NB4 (cell line): ENCODE measurements at regions not wholly inside any gene's neighbourhood (a gene's known extent, or its start where the extent isn't known, plus 50 kb on each side); places are given as distances from the start of the nearest gene placed in this dataset.

Experiments used
- DNase-seq: peaks from one replicate; pipeline ENCODE4 v3.0.0; 2010; ENCODE audit warnings: low read depth
- H3K4me3 ChIP-seq: one replicate; pipeline ENCODE4 v1.5.1; 2011; ENCODE audit warnings: mild to moderate bottlenecking, low read depth, low read length, moderate library complexity
- CTCF ChIP-seq: IDR thresholded peaks from one replicate; pipeline ENCODE4 v1.5.1; 2012; ENCODE audit warnings: low read depth, low read length
- MYC ChIP-seq: IDR thresholded peaks from 2 replicates; pipeline ENCODE4 v1.6.1; 2011; ENCODE audit warnings: low read depth, low read length
- POLR2A ChIP-seq: IDR thresholded peaks from 2 replicates; pipeline ENCODE4 v1.6.1; 2011; ENCODE audit warnings: mild to moderate bottlenecking; ENCODE audit not compliant: insufficient read length; ENCODE audit errors: extremely low read depth
- TF ChIP-seq, protein P1 (sequence below): IDR thresholded peaks from 2 replicates; pipeline ENCODE4 v1.6.1; 2011; ENCODE audit warnings: low read depth, low read length

DNA sequence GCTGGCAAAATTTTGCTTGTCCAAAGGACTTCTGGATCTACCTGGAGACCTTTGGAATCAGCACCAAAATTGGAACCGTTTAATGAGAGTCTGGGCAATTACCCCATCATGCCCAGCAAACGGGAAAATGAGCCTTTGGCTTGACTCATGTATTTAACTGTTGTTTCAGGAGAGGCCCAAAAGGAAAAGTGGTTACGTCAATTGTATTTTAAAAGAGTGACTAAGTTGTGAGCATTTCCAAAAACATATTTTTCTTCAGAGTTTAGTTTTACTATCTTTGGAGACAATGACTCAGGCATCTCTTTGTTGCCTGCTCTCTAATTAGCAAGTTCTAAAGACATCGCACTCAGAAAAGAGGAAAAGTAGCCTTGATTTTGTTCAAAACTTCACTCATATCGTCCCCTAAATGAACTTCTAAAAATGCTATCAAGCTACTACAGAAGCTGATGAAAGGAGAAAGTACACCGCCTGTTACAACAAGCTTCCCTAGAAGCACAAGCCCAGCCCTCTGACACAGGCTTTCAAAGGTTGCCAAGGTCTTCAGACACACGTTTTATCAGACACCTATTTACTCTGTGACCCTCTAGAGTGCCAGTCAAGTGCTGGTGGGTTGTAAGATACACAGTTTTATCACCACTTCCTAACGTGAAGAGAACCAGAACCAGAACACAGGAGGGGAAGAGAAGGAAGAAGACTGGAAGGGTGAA lies 146.2 kb downstream of the TBX18 start:
- TF ChIP-seq, protein P1, sequence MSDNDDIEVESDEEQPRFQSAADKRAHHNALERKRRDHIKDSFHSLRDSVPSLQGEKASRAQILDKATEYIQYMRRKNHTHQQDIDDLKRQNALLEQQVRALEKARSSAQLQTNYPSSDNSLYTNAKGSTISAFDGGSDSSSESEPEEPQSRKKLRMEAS, result no peak
- TF ChIP-seq CTCF (no peak), POLR2A (no peak), MYC (no peak)
- no peak for DNase-seq
- no peak overlapping the region for H3K4me3 ChIP-seq

- DNase-seq, result no peak
- no peak for TF ChIP-seq CTCF
- TF ChIP-seq, protein P1, result no peak
- no peak for TF ChIP-seq MYC
- no peak for TF ChIP-seq POLR2A
Measured at GRCh38 chr6:84615987-84616386, 148.4 kb downstream of the TBX18 start.

DNA sequence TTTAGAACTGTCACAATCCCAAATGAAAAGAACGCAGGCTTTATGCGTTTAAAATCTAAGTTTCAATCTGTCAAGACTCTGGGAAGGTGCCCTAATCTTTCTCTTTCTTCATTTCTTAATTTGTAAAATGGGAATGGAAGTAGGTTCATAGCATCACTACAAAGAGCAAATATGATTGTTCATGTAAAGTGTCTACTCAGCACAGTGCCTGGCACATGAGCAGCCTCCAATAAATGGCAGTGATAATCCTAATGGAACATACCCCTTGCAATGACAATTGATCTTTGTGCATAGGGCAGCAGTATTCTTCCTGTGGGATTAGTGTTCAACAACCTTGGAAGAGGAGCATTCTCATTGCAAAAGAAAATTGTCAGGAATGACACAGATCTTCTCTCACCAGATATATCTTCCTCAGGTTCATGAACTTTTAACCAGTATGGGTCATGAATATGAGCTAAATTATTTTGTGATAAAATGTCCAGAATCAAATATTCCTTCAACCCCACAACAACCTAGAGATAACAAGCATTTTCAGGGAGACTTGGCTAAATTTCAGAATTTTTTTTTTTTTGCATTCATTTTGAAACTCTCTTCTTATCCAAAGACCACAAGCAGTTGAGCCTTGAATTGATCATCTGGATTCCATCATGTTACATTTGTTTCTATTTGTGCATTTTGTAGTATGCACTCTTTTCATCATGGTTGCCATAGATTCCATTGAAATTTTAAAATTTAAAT lies 149.1 kb downstream of the TBX18 start:
- TF ChIP-seq POLR2A, result no peak
- no peak for TF ChIP-seq CTCF
- TF ChIP-seq, protein P1, result no peak
- TF ChIP-seq MYC, result no peak
- H3K4me3 ChIP-seq, result no peak overlapping the region
- DNase-seq, result no peak

More at GRCh38 chr6:84615987-84616386, 148.4 kb downstream of the TBX18 start:
- H3K4me3 ChIP-seq, result no peak overlapping the region

GRCh38 chr6:84606860-84607259 lies 157.5 kb downstream of the TBX18 start:
- DNase-seq, result no peak
- no peak for TF ChIP-seq POLR2A
- H3K4me3 ChIP-seq, result no peak overlapping the region

- no peak overlapping the region for H3K4me3 ChIP-seq
- TF ChIP-seq, protein P1, result no peak
- TF ChIP-seq POLR2A, result no peak
- no peak for TF ChIP-seq CTCF
- TF ChIP-seq MYC, result no peak
Measured at GRCh38 chr6:84605298-84605697, 159.1 kb downstream of the TBX18 start.

DNA sequence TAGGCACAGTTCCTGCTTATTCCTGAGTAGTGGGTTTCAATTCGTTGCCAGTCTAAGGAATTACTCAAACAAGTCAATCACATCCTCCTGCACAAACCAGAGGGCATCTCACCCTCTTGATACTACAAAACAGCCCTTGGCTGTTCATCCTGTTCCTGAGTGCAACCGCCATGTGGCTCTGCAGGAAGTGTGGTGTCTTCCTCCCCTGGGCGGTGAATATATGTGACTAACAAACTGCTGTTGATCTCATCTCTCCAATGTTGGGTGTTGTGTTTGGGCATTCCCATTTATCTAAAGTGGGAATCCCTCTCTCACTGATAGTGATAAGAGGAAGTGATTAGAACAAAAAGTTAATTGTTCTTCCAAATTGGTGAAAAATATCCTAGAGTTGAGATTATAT lies 163.0 kb downstream of the TBX18 start:
- TF ChIP-seq MYC (no peak), POLR2A (no peak), CTCF (no peak)
- TF ChIP-seq, protein P1, result no peak

More at GRCh38 chr6:84605298-84605697, 159.1 kb downstream of the TBX18 start:
- no peak for DNase-seq

More for the DNA sequence above, 163.0 kb downstream of the TBX18 start:
- no peak for DNase-seq
- no peak overlapping the region for H3K4me3 ChIP-seq
